NCI-H2081 (cell line): ENCODE measurements at regions not wholly inside any gene's neighbourhood (a gene's known extent, or its start where the extent isn't known, plus 50 kb on each side); places are given as distances from the start of the nearest gene placed in this dataset.

Source experiments
- DNase-seq, 2 experiments: peaks; one replicate each; lab custom pipeline; 2025; lab: John Stamatoyannopoulos, UW

DNA sequence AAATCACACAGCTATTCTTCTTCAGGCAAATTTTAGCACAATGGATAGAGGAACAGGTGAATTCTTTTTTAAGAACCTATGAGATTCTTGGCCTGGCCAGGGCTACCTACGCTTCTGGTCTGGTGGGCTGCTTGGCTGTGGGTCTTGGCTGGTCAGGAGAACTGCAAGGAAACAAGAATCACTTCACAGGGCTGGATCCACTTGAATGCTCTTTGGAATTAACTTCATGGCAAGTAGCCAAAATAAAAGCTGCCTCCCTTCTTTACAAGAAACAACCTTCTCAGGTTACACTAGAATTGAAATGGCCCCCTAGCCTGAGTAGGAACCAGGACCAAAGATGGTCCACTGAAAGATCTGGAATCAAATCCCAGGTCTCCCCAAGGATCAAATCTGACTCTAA is 519.1 kb downstream of the IQCM start:
- no peak for DNase-seq

DNA sequence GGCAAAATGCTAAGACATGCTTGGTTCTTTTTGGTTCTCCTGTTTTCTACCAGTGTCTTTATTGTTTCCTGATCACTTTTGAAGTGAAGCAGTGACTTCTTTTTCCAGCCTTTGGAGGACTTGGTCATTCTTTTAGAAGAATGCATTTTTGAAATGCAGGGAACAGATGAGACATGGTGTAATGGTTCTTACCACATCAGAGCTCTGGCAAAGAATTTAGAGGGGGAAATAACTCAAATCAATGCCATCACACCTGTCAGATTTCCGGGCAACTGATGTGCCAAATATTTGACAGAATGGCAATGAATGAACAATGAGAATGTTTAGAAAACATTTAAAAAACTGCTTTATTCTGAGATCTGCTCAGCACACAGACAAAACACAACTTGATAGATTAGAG is 519.6 kb downstream of the IQCM start:
- DNase-seq, result no peak

DNA sequence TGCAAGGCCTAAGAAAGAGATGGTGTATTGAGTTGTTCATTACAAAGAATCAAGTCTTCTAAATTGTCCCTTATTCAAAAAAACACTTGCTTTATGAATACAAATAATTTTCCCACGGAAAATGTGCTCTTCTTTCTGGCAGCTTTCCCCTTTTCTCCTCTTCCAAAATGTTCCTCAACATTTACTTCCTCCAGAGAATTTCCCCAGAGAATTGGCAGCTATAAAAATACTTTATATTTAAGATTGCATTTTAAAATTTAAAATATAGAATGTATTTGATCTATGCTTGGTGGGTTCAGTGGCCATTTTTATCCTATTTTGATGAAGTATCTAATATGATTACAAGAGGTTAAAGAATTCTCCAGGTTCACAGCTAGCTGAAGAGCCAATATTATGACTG is 521.0 kb downstream of the IQCM start:
- DNase-seq, result no peak

DNA sequence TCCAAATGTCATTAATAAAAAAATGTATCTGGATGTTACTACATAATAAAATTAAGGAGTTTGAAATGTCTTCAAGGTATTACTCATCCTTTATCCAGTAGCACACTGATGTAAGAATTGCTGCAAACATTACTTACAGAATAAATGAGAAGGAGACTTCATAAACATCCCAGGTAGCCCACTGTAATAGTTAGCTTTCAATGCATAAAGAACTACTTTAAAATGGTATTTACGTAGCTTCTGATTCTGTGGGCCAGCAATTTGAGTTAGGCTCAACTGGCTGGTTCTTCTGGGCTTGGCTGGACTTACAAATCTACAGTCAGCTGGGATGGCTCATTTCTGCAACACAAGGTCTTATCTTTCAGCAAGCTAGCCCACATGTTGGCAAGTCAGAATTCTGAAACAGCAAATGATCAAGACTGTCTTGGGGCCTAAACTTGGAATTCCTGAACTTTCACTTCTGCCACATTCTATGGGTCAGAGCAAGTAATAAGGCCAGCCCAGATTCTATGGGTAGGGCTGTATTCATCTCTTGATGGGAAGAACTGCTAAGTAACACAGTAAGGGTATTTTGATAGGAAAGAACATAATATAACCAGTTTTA is 522.5 kb downstream of the IQCM start:
- no peak for DNase-seq

DNA sequence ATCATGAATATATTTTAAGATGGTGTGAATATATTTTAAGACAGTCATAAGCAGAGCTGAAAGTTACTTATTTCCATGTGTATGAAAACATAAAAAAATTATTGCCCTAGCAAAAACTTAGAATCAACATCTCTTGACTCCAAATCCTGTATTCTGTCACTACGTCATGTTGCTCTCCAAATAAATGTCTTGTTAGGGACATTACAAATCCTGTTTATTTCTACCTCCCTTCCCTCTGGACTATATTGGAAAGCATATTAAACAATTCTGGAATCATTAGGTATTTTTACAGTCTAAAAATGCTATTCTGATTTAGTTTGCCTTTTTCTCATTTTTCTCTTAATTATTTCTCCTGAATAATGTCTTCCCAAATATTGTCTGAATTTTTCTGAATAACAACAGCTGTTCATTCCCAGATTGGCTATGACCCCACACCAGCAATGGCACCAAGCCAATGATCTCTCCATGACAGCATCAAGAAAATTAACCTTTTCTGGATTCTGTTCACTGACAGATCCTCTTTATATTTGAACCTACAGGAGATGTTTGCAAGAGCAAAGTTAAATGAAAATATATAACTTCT is 523.1 kb downstream of the IQCM start:
- DNase-seq, result no peak

DNA sequence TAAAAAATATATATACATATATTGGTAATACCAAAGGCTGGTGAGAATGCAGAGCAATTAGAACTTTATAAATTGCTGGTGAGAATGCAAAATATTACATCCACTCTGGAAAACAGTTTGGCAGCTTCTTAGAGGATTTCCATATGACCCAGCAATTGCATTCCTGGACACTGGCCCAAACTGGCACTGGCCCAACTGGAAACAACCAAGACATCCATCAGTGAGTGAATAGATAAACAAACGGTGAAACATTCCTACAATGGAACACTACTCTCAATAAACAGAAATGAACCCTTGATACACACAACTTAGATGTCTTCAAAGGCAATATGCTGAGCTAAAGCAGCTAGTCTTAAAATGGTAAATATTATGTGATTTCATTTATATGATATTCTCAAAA is 524.2 kb downstream of the IQCM start:
- DNase-seq, result no peak

DNA sequence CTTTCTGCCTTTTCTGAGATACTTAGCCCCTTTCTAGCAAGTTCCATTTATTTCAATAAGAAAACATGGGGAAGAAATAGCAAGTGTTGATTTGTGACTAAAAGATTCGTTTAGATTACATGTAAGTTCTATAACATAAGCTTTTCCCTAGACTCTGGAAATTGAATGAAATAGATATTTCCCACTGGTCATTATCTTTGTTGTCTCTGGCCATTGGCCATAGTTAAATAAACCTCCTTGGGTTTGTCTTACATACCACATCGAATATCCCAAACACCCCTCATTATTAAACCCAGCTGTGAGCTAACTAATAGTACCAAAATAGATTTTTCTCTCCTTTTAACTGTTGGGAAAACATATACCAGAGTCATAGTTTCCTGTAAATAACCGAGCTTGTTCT is 534.8 kb downstream of the IQCM start:
- no peak for DNase-seq

DNA sequence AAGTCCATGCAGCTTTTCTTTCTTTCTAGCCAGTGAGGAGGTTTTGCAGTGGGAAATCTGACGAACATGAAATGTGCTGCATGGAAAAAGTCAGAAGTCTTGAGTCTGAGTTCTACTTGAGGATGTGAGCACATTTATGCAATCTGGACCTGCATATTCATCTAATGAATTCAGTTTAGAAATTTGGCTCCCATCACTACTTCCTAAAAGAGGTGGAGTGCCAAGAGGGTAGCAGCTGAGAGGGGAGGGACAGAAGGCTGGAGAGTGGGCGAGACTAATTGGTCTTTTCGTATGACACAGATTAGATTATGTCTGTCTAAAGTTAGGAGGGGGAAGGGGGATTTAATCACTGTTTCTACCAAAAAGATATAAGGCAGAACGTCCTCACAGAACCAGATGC is 535.9 kb downstream of the IQCM start:
- DNase-seq, result no peak

DNA sequence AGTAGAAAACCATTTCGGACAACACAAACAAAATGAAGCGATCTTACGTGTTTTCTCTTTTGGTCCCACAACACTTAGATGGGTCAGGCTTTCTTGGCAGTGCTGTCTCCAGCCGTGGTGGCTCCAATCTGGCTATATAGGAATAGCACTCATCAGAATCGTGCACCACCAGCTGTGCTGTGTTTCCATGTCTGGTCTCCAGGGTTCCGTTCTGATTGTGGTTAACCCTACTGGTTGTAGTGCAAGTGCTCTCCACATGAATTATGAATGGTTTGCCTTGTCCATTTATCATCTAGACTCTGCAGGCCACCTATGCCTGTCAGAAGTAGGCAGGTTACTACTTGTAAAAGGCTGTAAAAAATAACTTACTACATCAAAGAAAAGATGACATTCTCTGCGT is 536.3 kb downstream of the IQCM start:
- no peak for DNase-seq

DNA sequence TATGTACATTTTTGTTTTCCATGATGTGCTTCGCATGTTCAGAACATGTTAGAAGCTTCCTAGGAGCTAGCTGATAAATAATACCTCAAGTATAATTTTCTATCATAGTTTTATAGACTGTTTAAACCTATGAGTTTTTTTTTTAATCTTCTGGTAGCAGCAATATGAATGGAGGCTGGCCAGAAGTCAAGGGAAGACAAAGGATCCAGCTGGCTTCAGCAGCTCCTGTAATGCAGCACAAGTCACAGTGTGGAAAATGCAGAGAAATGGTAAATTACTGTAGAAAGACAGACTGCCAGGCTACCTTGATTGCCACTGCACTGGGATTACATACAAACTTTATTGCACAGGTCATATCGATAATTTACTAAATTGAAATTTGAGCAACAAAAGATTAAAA is 537.9 kb downstream of the IQCM start:
- DNase-seq, result no peak

DNA sequence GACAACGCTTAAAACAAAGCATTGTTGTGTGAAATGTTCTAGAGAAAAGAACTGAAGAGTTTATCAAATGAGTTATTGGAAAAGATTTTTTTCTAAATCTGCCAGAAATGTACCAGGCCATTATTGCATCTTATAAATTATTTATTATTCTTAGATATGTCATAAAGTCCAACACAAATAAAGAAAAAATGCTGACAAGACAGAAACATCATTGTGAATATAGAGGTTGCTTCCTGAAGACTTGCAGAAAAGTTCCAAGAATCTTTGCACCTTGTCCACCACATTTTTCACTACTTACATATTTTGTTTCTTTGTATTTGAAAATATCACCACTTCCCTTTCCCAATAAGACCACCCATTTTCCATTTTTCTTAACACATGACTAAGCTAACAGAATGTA is 545.8 kb downstream of the IQCM start:
- DNase-seq, result no peak

DNA sequence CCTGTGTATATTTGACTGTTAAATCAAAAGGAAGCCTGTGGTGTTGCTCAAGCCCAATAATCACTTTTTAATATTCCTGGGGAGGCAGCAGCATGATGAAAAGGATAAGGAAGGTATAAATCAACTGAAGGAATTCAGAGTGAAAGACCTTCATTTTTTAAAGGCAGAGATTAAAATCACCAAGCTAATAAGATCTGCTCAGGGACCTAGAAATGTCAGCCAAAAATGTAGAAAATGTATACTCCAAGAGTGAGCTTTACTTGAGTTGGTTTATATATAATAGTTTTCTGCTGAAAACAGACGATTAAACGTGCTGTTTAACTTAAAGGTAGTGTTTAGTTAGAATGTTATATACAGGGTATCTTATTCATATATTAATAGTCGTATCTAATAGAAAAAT is 549.3 kb downstream of the IQCM start:
- DNase-seq, result no peak

DNA sequence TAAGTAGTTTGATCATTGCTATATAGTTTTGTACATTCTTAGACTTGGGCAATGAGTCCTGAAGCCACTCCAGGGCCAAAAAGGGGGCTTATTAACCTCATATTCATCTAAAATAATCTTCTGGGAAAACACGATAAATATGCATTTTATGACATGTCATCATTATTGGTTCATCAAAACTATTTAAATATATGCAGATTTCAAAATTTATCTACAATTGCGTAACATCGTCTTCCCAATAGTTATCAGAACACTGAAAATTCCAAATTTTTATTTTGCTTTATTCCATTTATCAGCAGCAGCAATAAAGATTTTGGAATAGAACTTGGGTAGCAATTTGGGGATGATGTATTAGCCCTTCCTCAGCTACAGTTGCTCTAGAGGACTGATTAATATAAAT is 550.0 kb downstream of the IQCM start:
- DNase-seq, result no peak

DNA sequence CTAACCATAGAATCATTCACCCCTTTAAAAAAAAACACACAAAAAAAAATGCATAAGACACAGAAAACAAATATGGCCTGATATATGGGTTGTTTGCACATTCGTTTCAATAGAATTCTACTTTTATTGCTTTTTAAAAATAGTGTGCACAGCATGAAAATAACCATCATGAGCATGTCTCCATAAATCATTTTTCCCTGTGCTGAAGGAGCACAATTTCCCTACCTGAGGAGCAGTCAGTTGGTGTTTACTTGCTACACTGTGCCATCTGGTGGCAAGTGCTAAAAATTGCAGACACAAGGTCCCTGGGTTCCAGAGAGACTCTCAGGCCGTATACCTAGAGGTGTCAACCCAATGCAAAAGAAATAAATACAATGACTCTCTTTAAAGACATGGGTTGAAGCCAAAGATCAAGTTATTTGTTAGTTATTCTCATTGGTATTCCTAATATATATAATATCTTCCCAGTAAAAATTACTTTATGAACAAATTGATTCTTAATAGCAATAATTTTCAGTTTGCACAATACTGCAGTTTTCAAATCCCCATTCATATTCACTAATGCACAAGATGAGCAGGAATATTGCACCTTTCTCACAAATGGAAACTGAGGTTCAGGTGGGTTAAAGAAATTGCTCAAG is 551.4 kb downstream of the IQCM start:
- DNase-seq, result peak; percentile 13 to 47

DNA sequence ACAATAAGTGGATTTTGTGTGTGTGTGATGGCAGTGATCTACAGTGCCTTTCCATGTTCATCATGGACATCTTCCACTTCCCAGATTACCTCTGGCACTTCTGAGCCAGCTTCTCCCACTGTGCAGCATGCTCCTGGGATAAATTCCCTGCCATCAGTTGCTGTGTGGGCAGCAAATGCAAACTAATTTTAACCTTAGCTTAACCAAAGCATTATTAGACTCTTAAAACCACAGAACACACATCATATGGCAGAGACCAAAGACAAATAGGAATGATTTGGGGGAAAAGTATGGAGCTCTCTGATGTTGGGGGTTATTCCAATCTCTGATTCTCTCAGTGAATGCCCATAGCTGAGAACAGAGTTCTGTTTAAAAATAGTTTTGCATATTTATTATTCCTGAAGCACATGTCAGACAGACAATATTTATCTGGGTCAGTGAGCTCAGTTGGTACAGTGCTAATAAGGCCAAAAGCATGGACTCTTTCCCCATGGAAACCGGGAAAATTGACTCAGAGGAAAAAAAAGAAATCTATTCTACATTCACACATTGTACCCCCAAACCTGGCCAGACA is 567.4 kb downstream of the IQCM start:
- no peak for DNase-seq

DNA sequence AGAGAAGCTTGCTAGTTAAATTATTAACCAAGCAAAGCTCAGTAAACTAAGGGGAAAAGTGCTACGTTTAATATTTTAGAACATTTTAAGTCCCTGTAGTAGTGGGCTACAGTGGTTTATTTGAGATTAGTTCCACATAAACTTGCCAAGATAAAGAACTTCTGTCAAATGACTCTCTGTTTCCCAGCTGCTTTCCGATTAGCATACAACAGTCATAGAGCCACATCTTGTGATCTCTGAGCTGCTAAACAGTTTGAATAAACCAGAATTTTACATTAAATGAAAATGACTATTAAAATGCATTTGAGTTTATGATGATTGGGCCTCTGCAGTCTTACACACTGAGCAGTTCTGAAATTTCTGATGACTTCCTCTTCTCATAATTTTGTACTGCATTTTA is 568.5 kb downstream of the IQCM start:
- DNase-seq, result no peak

DNA sequence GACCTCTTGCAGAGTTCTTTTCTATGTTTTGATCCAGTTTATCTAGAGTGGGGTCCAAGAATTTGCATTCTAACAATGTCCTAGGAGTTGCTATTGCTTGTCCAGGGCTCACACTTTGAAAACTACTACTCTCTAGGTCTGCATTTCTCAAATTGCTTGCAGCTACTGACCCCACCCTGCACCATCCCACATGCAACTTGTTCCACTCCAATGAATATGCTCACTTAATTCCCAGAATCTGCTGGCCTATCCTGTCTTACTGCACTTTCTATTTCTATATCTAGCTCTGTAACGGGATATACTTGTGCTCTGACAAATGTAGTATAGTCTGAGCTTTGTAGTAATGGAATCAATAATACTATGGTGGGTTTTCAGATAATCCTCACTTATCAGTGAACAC is 570.3 kb downstream of the IQCM start:
- DNase-seq, result no peak

DNA sequence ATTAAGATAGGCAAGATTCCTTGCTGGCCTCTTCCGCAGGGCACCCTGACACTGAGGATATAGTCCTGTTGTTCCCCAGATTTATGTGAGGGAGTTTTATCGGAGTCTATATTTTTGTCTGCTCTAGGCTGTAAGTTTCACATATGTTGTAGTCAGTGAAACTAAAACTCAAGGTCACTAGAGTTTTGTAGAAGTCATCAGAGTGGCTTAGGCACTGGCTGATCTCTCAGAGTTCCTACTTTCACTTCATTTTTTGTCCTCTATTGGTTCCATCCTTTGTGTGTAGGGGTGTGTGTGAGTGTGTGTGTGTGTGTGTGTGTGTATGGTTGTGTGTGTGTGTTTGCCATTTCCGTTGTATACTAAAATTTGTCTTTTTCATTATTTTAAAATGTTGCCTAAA is 577.5 kb downstream of the IQCM start:
- DNase-seq, result no peak

DNA sequence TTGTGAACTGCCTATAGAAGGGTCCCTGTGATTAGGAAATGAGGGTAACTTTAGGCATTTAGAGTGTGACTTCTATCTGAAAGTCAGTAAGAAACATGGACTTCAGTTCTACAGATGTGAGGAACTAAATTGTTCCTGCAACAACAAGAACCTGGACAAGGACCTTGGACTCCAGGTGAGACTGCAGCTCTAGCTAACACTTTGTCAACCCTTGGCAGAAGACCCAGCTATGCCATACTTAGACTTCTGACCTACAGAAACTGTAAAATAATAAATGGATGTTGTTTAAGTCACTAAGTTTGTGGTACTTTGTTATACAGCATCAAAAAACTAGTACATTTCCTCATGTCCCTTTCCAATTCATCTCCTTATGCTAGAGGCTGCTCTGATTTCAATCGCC is 580.8 kb downstream of the IQCM start:
- DNase-seq, result no peak

DNA sequence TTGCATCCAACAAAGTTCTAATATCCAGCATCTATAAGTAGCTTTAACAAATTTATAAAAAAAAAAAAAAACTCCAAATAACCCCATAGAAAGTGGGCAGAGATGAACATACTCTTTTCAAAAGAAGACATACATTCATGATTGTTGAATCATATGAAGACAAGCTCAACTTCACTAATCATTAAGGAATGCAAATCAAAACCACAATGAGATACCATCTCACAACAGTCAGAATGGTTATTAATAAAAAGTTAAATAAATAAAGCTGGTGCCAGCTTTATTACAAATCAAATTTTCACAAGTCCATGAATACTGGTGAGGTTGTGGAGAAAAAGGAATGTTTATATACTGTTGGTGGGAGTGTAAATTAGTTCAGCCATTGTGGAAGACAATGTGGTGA is 592.0 kb downstream of the IQCM start:
- no peak for DNase-seq

DNA sequence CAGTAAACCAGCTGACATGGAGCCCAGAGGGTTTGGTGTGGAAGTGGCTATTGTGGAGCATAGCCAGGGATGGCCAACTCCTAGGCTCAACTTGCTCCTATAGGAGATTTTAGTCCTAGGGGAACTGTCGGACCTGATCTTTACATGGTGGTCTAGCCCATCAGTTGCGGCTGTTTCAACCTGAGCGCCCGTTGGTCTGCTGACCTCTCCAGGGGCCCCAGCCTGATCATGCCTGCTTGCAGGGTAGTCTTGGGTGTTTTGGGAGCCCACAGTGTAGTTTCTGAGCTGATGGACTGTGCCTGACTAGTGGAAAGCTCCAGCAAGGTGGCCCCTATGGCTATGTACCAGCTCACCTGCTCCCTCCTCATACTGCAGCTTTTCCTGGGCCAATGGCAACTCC is 597.0 kb downstream of the IQCM start:
- DNase-seq, result no peak

DNA sequence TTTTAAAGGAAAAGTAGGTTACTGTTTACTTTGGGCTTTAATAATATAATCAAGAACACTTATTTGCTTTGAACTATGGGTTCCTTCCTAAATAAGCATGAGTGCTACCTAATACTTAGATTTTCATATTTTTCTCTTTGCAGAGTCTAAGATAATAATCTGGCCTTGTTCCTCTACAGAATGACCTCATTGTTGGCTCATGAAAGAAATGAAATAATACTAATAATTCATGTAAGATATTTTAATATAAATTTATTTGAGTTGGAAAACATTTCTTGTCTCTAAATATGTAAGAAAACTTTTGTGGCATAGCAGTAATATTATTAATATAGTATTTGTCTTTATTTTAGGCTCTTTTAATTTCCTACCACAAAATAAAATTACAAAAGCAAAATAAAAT is 601.3 kb downstream of the IQCM start:
- no peak for DNase-seq

DNA sequence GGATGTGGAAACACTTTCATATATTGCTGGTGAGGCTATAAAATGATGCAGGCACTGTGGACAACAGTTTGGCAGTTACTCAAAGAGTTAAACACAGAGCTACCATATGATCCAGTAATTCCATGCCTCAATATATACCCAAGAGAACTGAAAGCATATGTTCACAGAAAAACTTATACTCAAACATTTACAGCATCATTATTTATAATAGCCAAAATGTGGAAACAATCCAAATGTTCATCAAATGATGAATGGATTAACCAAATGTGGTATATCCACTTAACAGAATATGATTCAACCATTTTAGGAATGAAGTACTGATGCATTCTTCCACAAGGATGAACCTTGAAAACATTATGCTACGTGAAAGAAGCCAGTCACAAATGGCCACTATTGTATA is 603.8 kb downstream of the IQCM start:
- DNase-seq, result no peak
